Keratinocyte (primary cell): ENCODE measurements at regions not wholly inside any gene's neighbourhood (a gene's known extent, or its start where the extent isn't known, plus 50 kb on each side); places are given as distances from the start of the nearest gene placed in this dataset.

Experiments
- DNase-seq: peaks from one replicate; pipeline ENCODE4 v3.0.0-alpha.2; 2011; ENCODE audit warnings: low read depth, missing footprints, low spot score
- FAIRE-seq: peaks from 2 replicates; lab custom pipeline; 2011; peaks lifted over from hg19 to GRCh38; lab: Jason Lieb, UNC
- H2AFZ ChIP-seq: 2 replicates; pipeline ENCODE4 v1.6.0; 2012; ENCODE audit warnings: low read length, control low read depth, inconsistent platforms; ENCODE audit not compliant: control insufficient read depth
- H3K27ac ChIP-seq: 2 replicates; pipeline ENCODE4 v1.5.1; 2011; ENCODE audit warnings: low read length; ENCODE audit not compliant: control insufficient read depth, insufficient read depth
- H3K27me3 ChIP-seq: 3 replicates; pipeline ENCODE4 v1.6.0; 2011; ENCODE audit warnings: low read length; ENCODE audit not compliant: control insufficient read depth, insufficient read depth; ENCODE audit errors: extremely low read depth
- H3K36me3 ChIP-seq, 2 experiments: 2 replicates in 1 of 2; 3 replicates in 1 of 2; pipeline ENCODE4 v1.5.1; 2011; ENCODE audit warnings: low read length in 2 of 2, mild to moderate bottlenecking in 1 of 2; ENCODE audit not compliant: control insufficient read depth in 2 of 2, insufficient read depth in 2 of 2; ENCODE audit errors: extremely low read depth in 1 of 2
- H3K4me1 ChIP-seq: 3 replicates; pipeline ENCODE4 v1.5.1; 2011; ENCODE audit warnings: low read length; ENCODE audit not compliant: control insufficient read depth, insufficient read depth; ENCODE audit errors: extremely low read depth
- H3K4me2 ChIP-seq: 3 replicates; pipeline ENCODE4 v1.6.0; 2011; ENCODE audit warnings: low read depth, low read length; ENCODE audit not compliant: control insufficient read depth, insufficient read depth; ENCODE audit errors: extremely low read depth
- H3K4me3 ChIP-seq, 3 experiments: fragments of 200-600 bp in 1 of 3; sonication (generic) in 1 of 3; 2 replicates in 2 of 3; 3 replicates in 1 of 3; pipeline ENCODE4 v1.5.1; 2011 to 2016; ENCODE audit warnings: low read length in 3 of 3, mild to moderate bottlenecking in 3 of 3, control low read depth in 2 of 3, inconsistent platforms in 1 of 3, low read depth in 1 of 3, mixed read lengths in 1 of 3, mixed run types in 1 of 3, moderate library complexity in 1 of 3; ENCODE audit not compliant: control insufficient read depth in 2 of 3, insufficient read depth in 2 of 3; ENCODE audit errors: extremely low read depth in 1 of 3
- H3K79me2 ChIP-seq: 2 replicates; pipeline ENCODE4 v1.6.0; 2012; ENCODE audit warnings: low read length; ENCODE audit not compliant: control insufficient read depth, insufficient read depth
- H3K9ac ChIP-seq: 3 replicates; pipeline ENCODE4 v1.6.0; 2011; ENCODE audit warnings: low read length; ENCODE audit not compliant: control insufficient read depth, insufficient read depth; ENCODE audit errors: extremely low read depth
- H3K9me1 ChIP-seq: 3 replicates; pipeline ENCODE4 v1.6.0; 2011; ENCODE audit warnings: low read length; ENCODE audit not compliant: control insufficient read depth, insufficient read depth; ENCODE audit errors: extremely low read depth
- H3K9me3 ChIP-seq: 2 replicates; pipeline ENCODE4 v1.5.1; 2012; ENCODE audit warnings: low read depth, low read length; ENCODE audit not compliant: control insufficient read depth
- H4K20me1 ChIP-seq: 3 replicates; pipeline ENCODE4 v1.6.0; 2011; ENCODE audit warnings: low read length; ENCODE audit not compliant: control insufficient read depth, insufficient read depth; ENCODE audit errors: extremely low read depth
- EZH2 ChIP-seq: IDR thresholded peaks from one replicate; pipeline ENCODE4 v1.6.1; 2012; ENCODE audit warnings: inconsistent platforms, mild to moderate bottlenecking, low read length, moderate library complexity
- dilution Hi-C: fragments of 300-500 bp; cut with MboI; formaldehyde crosslinking; loops from one replicate; pipeline ENCODE4 v1.7.0; 2020; ENCODE audit warnings: low sequenced_read_pairs; ENCODE audit not compliant: extremely low pct_ligation_motif_present
- TF ChIP-seq, protein P1 (sequence below), 3 experiments: IDR thresholded peaks in 1 of 3; conservative IDR thresholded peaks in 1 of 3; optimal IDR thresholded peaks in 1 of 3; 2 replicates in 2 of 3; 3 replicates in 1 of 3; pipeline versions ENCODE3 to v1.5.1; 2011; ENCODE audit warnings: low read length in 3 of 3, mild to moderate bottlenecking in 3 of 3, moderate library complexity in 2 of 3, control low read depth in 1 of 3, inconsistent platforms in 1 of 3; ENCODE audit not compliant: insufficient read depth in 2 of 3; ENCODE audit errors: extremely low read depth in 1 of 3

DNA sequence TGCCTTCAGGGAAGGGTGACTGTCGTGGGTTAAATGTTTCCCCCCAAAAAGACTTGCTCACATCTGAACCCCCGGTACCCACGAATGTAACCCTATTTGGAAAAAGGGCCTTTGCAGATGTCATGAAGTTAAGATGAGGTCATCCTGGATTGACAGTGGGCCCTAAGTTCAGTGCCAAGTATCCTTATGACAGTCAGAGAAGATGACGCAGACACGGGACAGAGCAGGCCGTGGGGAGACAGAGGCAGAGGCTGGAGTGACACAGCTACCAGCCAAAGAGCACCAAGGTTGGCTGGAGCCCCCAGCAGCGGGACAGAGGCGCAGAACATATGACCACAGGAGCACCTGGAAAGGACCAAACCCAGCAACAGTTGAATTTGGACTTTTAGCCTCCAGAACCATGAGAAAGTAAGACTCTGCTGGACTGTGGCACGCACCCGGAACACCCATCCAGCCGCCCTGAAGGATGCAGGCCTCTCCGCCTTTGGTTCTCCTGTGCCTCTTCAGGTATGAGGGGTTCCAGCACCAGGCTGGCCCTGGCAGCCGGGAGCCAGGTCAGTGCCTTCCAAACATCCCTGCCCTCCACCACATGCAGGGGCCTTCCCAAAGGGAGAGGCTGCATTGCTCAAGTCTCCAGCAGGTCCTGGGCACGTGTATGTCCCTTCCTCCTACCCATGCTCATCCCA is 104.0 kb downstream of the FOXL1 start:
- no peak overlapping the region for H3K4me3 ChIP-seq
- H2AFZ ChIP-seq, result no peak overlapping the region
- DNase-seq, result no peak
- no peaks in the 10 kb centered on the region for H3K9me1 ChIP-seq
- no peak overlapping the region for H3K4me2 ChIP-seq
- H3K27ac ChIP-seq, result no peak overlapping the region
- no peaks in the 10 kb centered on the region for H3K79me2 ChIP-seq
- no peak overlapping the region for H3K9ac ChIP-seq
- H3K4me1 ChIP-seq, result peaks cover 7% of the 10 kb centered on the region
- H3K36me3 ChIP-seq, result no peaks in the 10 kb centered on the region
- no peaks in the 10 kb centered on the region for H4K20me1 ChIP-seq
- H3K9me3 ChIP-seq, result peaks cover 2% of the 10 kb centered on the region
- no peak for TF ChIP-seq EZH2
- TF ChIP-seq, protein P1, sequence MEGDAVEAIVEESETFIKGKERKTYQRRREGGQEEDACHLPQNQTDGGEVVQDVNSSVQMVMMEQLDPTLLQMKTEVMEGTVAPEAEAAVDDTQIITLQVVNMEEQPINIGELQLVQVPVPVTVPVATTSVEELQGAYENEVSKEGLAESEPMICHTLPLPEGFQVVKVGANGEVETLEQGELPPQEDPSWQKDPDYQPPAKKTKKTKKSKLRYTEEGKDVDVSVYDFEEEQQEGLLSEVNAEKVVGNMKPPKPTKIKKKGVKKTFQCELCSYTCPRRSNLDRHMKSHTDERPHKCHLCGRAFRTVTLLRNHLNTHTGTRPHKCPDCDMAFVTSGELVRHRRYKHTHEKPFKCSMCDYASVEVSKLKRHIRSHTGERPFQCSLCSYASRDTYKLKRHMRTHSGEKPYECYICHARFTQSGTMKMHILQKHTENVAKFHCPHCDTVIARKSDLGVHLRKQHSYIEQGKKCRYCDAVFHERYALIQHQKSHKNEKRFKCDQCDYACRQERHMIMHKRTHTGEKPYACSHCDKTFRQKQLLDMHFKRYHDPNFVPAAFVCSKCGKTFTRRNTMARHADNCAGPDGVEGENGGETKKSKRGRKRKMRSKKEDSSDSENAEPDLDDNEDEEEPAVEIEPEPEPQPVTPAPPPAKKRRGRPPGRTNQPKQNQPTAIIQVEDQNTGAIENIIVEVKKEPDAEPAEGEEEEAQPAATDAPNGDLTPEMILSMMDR (optimal IDR thresholded peaks at IDR 0.05 in 1 of 3, IDR thresholded peaks at IDR 0.05 in 1 of 3, conservative IDR thresholded peaks at IDR 0.05 in 1 of 3; ENCODE audit: extremely low read depth in 1 of 3, insufficient read depth in 2 of 3, low read length in 3 of 3), result no peak
- no peaks in the 10 kb centered on the region for H3K27me3 ChIP-seq
- no peak for FAIRE-seq
- dilution Hi-C loops, result no loop called here

DNA sequence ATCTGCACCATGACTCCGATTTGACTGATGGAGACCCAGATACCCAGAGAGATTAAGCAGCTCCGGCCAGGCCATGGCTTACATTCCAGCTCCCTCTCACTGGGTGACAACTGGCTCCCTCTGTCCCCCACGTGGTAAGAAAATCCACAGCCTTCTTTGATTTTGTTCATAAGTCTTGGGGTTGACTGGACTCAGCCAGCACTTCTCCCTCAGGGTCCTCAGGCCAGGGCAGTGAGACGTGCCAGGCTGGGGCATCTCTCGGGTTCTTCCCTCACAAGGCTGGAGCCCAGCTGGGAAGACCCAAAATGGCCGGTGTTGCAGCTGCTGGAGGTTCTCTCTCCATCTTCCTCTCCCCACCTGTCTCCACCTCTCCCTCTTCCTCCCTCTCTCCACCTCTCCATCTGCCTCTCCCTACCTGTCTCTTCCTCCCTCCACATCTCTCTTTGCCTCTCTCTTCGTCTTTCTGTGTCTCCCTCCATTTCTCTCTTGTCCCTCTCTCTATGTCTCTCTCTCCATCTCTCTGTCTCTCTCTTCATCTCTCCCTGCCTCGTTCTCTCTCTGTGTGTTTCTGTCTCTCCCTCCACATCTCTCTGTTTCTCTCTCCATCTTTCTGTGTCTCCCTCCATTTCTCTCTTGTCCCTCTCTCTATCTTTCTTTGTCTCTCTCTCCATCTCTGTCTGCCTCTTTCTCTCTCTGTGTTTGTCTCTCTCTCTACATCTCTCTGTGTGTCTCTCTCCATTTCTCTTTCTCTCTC is 105.3 kb downstream of the FOXL1 start:
- Histone ChIP-seq H3K4me3 (no peak overlapping the region), H3K79me2 (no peaks in the 10 kb centered on the region), H3K36me3 (no peaks in the 10 kb centered on the region), H4K20me1 (no peaks in the 10 kb centered on the region), H3K27ac (no peak overlapping the region), H3K4me2 (no peak overlapping the region), H3K4me1 (peaks cover 5% of the 10 kb centered on the region), H3K9me3 (peaks cover 2% of the 10 kb centered on the region), H3K9ac (no peak overlapping the region), H3K9me1 (no peaks in the 10 kb centered on the region), H2AFZ (no peak overlapping the region), H3K27me3 (no peaks in the 10 kb centered on the region)
- no peak for DNase-seq
- dilution Hi-C loops, result no loop called here
- TF ChIP-seq, protein P1 (optimal IDR thresholded peaks at IDR 0.05 in 1 of 3, IDR thresholded peaks at IDR 0.05 in 1 of 3, conservative IDR thresholded peaks at IDR 0.05 in 1 of 3; ENCODE audit: extremely low read depth in 1 of 3, insufficient read depth in 2 of 3, low read length in 3 of 3), result no peak
- no peak for TF ChIP-seq EZH2
- FAIRE-seq, result no peak
